GM12878 (cell line): ENCODE measurements at regions not wholly inside any gene's neighbourhood (a gene's known extent, or its start where the extent isn't known, plus 50 kb on each side); places are given as distances from the start of the nearest gene placed in this dataset.

ENCODE experiments used
- ATAC-seq: fragments of 200-7000 bp; cut with Tn5 transposase; 3 replicates; pipeline ENCODE4 v1.9.1; 2020; ENCODE audit warnings: mild to moderate bottlenecking, moderate library complexity
- BruUV-seq: library from RNA; stranded (reverse); fragments of 400-500 nt; replicated peaks from 2 replicates; lab custom pipeline; 2021; lab: Mats Ljungman, UMichigan
- CTCF ChIA-PET: fragments of 300-600 bp; sonication (Branson Sonifier 250); formaldehyde crosslinking; extraction: SDS; loops from one replicate; lab custom pipeline; 2021; ENCODE audit warnings: inconsistent platforms; lab: Yijun Ruan, JAX
- POLR2A ChIA-PET: fragments of 350-600 bp; formaldehyde crosslinking; extraction: SDS; loops from one replicate; lab custom pipeline; 2021; ENCODE audit warnings: inconsistent platforms; lab: Charles Lee
- RAD21 ChIA-PET: fragments of 300-600 bp; sonication (Branson Sonifier 250); formaldehyde crosslinking; loops from one replicate; lab custom pipeline; 2023; ENCODE audit warnings: antibody characterized with exemption; ENCODE audit not compliant: unreplicated experiment; lab: Charles Lee
- SMC1A ChIA-PET: fragments of 300-600 bp; sonication (Branson Sonifier 250); formaldehyde crosslinking; loops from one replicate; lab custom pipeline; 2023; ENCODE audit not compliant: unreplicated experiment, uncharacterized antibody; lab: Charles Lee
- DNase-seq: peaks from one replicate; pipeline ENCODE4 v3.0.0-alpha.2; 2011; ENCODE audit warnings: low read depth, low spot score
- FAIRE-seq: peaks from 3 replicates; lab custom pipeline; 2011; peaks lifted over from hg19 to GRCh38; lab: Jason Lieb, UNC
- H2AFZ ChIP-seq: 2 replicates; pipeline ENCODE4 v1.6.0; 2011; ENCODE audit warnings: low read depth, low read length, control low read depth; ENCODE audit not compliant: control insufficient read depth
- H3K27ac ChIP-seq: 2 replicates; pipeline ENCODE4 v1.5.1; 2011; ENCODE audit warnings: control low read depth; ENCODE audit not compliant: control insufficient read depth, insufficient read depth
- H3K27me3 ChIP-seq, 2 experiments: replicated peaks in 1 of 2; 2 replicates each; pipeline versions ENCODE4 v1.6.0 to v1.6.1; 2011; ENCODE audit warnings: low read length in 1 of 2; ENCODE audit not compliant: control insufficient read depth in 2 of 2, insufficient read depth in 2 of 2
- H3K36me3 ChIP-seq, 2 experiments: 2 replicates each; pipeline ENCODE4 v1.5.1; 2011; ENCODE audit warnings: low read length in 1 of 2; ENCODE audit not compliant: control insufficient read depth in 2 of 2, insufficient read depth in 2 of 2
- H3K4me1 ChIP-seq: 2 replicates; pipeline ENCODE4 v1.6.1; 2011; ENCODE audit warnings: mild to moderate bottlenecking, low read length, moderate library complexity, mixed read lengths; ENCODE audit not compliant: control insufficient read depth, insufficient read depth
- H3K4me2 ChIP-seq: 2 replicates; pipeline ENCODE4 v1.6.0; 2011; ENCODE audit warnings: control low read depth; ENCODE audit not compliant: control insufficient read depth, insufficient read depth
- H3K4me3 ChIP-seq: fragments of 200-600 bp; sonication (generic); 2 replicates; pipeline ENCODE4 v1.5.1; 2016
- H3K79me2 ChIP-seq: 2 replicates; pipeline ENCODE4 v1.6.0; 2011; ENCODE audit warnings: low read length; ENCODE audit not compliant: control insufficient read depth, insufficient read depth
- H3K9ac ChIP-seq: 2 replicates; pipeline ENCODE4 v1.8.0; 2011; ENCODE audit warnings: low read length, control low read depth, mixed read lengths; ENCODE audit not compliant: control insufficient read depth, insufficient read depth
- H3K9me3 ChIP-seq: replicated peaks from 3 replicates; pipeline ENCODE4 v1.5.1; 2011; ENCODE audit warnings: mild to moderate bottlenecking, low read length; ENCODE audit not compliant: control insufficient read depth, insufficient read depth
- H4K20me1 ChIP-seq: 2 replicates; pipeline ENCODE4 v1.6.0; 2011; ENCODE audit not compliant: control insufficient read depth, insufficient read depth
- BHLHE40 ChIP-seq, 2 experiments: fragments of 450-650 bp in 1 of 2; IDR thresholded peaks; 2 replicates each; pipeline ENCODE4 v1.6.1; 2011 to 2017; ENCODE audit warnings: low read depth in 2 of 2, borderline replicate concordance in 1 of 2, improper control_type of control experiment in 1 of 2, low read length in 1 of 2, mild to moderate bottlenecking in 1 of 2
- HDAC6 ChIP-seq: fragments of 200-600 bp; sonication (generic); IDR thresholded peaks from one replicate; pipeline ENCODE4 v1.8.0; 2017; ENCODE audit warnings: antibody characterized with exemption; ENCODE audit not compliant: unreplicated experiment
- SMAD1 ChIP-seq: fragments of 450-650 bp; IDR thresholded peaks from 2 replicates; pipeline ENCODE4 v1.6.1; 2018; ENCODE audit warnings: mild to moderate bottlenecking, low read depth; ENCODE audit not compliant: partially characterized antibody
- STAT3 ChIP-seq: IDR thresholded peaks from 2 replicates; pipeline ENCODE4 v1.6.1; 2011; ENCODE audit warnings: low read depth, low read length, improper control_type of control experiment
- WGBS: methylation state at CpG from one replicate; pipeline ENCODE4 v1.1.6; 2016; ENCODE audit warnings: low lambda C conversion rate; ENCODE audit not compliant: insufficient replicate concordance, insufficient coverage; ENCODE audit errors: missing lambda C conversion rate; 5-methylcytosine and 5-hydroxymethylcytosine counted together
- in situ Hi-C: fragments of 300-500 bp; cut with MboI; formaldehyde crosslinking; loops from 9 replicates; pipeline ENCODE4 v1.14.3; 2018; ENCODE audit warnings: mixed read lengths
- intact Hi-C: fragments of 100-400 bp; cut with micrococcal nuclease; formaldehyde crosslinking; loops from one replicate; pipeline ENCODE4 v1.14.2; 2022; ENCODE audit not compliant: unreplicated experiment

GRCh38 chr3:177887475-177887874 is 648.8 kb upstream of the KCNMB2 start:
- Histone ChIP-seq H3K27ac (no peak overlapping the region), H4K20me1 (no peaks in the 10 kb centered on the region), H3K9me3 (no peaks in the 10 kb centered on the region), H3K4me1 (no peaks in the 10 kb centered on the region), H3K27me3 (no peaks in the 10 kb centered on the region), H3K79me2 (no peaks in the 10 kb centered on the region), H3K4me2 (no peak overlapping the region), H3K9ac (no peak overlapping the region), H2AFZ (no peak overlapping the region), H3K36me3 (no peaks in the 10 kb centered on the region), H3K4me3 (no peak overlapping the region)
- intact Hi-C loops, result no loop called here
- TF ChIP-seq BHLHE40 (IDR thresholded peaks at IDR 0.05; ENCODE audit: borderline replicate concordance in 1 of 2, low read depth in 2 of 2, low read length in 1 of 2), result no peak
- no peak for TF ChIP-seq HDAC6
- TF ChIP-seq STAT3, result no peak
- 25% methylated on average over 2 of the region's 2 CpGs for WGBS
- SMC1A ChIA-PET, result interaction anchor here (1.3 kb wide), 1 partner anchor 19 kb away, joined by 3 read pairs; no protein-coding TSS in a partner anchor
- POLR2A ChIA-PET, result no interaction called here
- ATAC-seq (no peak; the same call in 2 of the 3 replicates), DNase-seq (no peak), FAIRE-seq (no peak)
- CTCF ChIA-PET, result interaction anchor here (0.6 kb wide), 1 partner anchor 95 kb away, joined by 3 read pairs; no protein-coding TSS in a partner anchor
- RAD21 ChIA-PET, result no interaction called here
- in situ Hi-C loops, result no loop called here
- BruUV-seq, result no TSS peak

GRCh38 chr3:177889161-177889560 is 647.1 kb upstream of the KCNMB2 start:
- ChIA-PET CTCF (interaction anchor here (0.6 kb wide), 1 partner anchor 904 kb away, joined by 3 read pairs; no protein-coding TSS in a partner anchor), RAD21 (no interaction called here), POLR2A (no interaction called here), SMC1A (no interaction called here)
- WGBS, result 59% methylated on average over 3 of the region's 3 CpGs
- no peak overlapping the region for H3K9ac ChIP-seq
- ATAC-seq, result no peak
- no peak overlapping the region for H3K27ac ChIP-seq
- no peak for TF ChIP-seq SMAD1
- H2AFZ ChIP-seq, result no peak overlapping the region
- no peak overlapping the region for H3K4me2 ChIP-seq
- BruUV-seq, result no TSS peak
- no peaks in the 10 kb centered on the region for H4K20me1 ChIP-seq
- no peaks in the 10 kb centered on the region for H3K9me3 ChIP-seq
- in situ Hi-C loops (no loop called here), intact Hi-C loops (no loop called here)
- no peak for FAIRE-seq
- no peak overlapping the region for H3K4me3 ChIP-seq
- no peak for DNase-seq
- H3K27me3 ChIP-seq, result no peaks in the 10 kb centered on the region
- no peaks in the 10 kb centered on the region for H3K4me1 ChIP-seq
- no peaks in the 10 kb centered on the region for H3K36me3 ChIP-seq
- H3K79me2 ChIP-seq, result no peaks in the 10 kb centered on the region
